ENCODE measurements at regions not wholly inside any gene's neighbourhood (a gene's known extent, or its start where the extent isn't known, plus 50 kb on each side); places are given as distances from the start of the nearest gene placed in this dataset.

DNA sequence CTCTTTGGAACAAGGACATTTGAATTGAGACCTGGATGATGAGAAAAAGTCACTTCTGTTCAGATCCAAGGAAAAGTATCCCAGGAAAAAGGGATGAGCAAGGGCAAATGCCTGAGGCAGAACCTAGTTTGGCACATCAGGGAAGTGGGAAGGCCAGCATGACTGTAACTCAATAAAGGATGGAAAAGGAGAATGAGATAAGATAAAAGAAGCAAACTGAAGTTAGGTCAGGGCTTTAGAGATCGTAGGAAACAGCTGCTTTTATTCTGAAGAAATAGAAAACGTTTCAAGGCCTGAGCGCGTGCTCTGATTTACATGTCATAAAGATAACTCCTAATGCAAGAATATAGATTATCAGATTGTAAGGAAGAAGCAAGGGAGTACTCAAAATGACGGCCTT lies 450.0 kb downstream of the FRK start:
- TF ChIP-seq, protein P1, sequence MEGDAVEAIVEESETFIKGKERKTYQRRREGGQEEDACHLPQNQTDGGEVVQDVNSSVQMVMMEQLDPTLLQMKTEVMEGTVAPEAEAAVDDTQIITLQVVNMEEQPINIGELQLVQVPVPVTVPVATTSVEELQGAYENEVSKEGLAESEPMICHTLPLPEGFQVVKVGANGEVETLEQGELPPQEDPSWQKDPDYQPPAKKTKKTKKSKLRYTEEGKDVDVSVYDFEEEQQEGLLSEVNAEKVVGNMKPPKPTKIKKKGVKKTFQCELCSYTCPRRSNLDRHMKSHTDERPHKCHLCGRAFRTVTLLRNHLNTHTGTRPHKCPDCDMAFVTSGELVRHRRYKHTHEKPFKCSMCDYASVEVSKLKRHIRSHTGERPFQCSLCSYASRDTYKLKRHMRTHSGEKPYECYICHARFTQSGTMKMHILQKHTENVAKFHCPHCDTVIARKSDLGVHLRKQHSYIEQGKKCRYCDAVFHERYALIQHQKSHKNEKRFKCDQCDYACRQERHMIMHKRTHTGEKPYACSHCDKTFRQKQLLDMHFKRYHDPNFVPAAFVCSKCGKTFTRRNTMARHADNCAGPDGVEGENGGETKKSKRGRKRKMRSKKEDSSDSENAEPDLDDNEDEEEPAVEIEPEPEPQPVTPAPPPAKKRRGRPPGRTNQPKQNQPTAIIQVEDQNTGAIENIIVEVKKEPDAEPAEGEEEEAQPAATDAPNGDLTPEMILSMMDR (IDR thresholded peaks at IDR 0.05; ENCODE audit: partially characterized antibody, unreplicated experiment), result no peak
- no peak overlapping the region for H3K27ac Mint-ChIP-seq (ENCODE audit: unreplicated experiment)
- no peaks in the 10 kb centered on the region for H3K27me3 Mint-ChIP-seq (ENCODE audit: unreplicated experiment)
- peaks cover 3% of the 10 kb centered on the region for H3K36me3 Mint-ChIP-seq (ENCODE audit: unreplicated experiment)
- H3K4me3 Mint-ChIP-seq (ENCODE audit: unreplicated experiment), result no peak overlapping the region
- H3K9me3 Mint-ChIP-seq (ENCODE audit: unreplicated experiment), result no peaks in the 10 kb centered on the region
- DNase-seq, result no peak
- peaks cover 6% of the 10 kb centered on the region for H3K4me1 Mint-ChIP-seq (ENCODE audit: low read depth, unreplicated experiment)

DNA sequence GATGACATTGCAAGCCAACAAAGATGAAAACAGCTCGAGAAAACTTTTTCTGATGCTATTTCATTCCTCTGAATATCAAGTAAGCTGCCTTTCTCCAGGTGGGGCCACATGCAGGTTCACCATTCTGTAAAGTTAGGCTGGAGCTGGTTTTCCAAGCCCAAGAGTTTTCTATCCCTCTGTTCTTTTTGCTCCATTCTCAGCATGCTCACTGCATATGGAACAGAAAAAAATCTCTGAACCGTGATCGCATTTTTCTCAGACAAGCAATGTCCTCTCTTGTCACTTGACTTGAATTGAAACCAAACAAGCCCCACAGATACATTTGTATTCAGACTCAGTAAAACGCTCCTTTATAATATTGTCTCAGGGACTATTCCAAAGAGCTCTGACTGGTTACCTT lies 451.6 kb downstream of the FRK start:
- Mint-ChIP-seq H3K27ac (ENCODE audit: unreplicated experiment) (no peak overlapping the region), H3K27me3 (ENCODE audit: unreplicated experiment) (no peaks in the 10 kb centered on the region), H3K36me3 (ENCODE audit: unreplicated experiment) (peaks cover 3% of the 10 kb centered on the region), H3K9me3 (ENCODE audit: unreplicated experiment) (no peaks in the 10 kb centered on the region), H3K4me3 (ENCODE audit: unreplicated experiment) (no peak overlapping the region), H3K4me1 (ENCODE audit: low read depth, unreplicated experiment) (peaks cover 6% of the 10 kb centered on the region)
- no peak for DNase-seq
- TF ChIP-seq, protein P1 (IDR thresholded peaks at IDR 0.05; ENCODE audit: partially characterized antibody, unreplicated experiment), result no peak

DNA sequence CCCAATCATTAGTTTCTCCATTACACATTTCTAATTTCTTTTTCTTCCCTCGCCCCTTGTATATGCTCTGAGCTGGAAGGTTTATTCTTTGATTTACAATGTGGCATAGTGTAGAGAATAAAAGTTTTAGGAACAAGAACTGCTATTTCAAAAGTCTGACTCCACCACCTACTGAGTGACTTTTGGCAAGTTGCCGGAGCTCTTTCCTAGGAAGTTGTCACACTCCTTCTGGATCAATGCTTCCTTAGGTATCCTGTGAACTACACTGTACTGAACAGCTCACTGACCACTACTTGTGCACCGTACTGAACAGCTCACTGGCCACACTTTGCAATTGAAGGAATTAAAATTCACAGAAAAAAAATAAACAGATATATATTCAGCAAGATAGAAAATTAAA lies 458.2 kb downstream of the FRK start:
- H3K36me3 Mint-ChIP-seq (ENCODE audit: unreplicated experiment), result no peaks in the 10 kb centered on the region
- DNase-seq, result no peak
- no peak overlapping the region for H3K4me3 Mint-ChIP-seq (ENCODE audit: unreplicated experiment)
- H3K4me1 Mint-ChIP-seq (ENCODE audit: low read depth, unreplicated experiment), result no peaks in the 10 kb centered on the region
- H3K27me3 Mint-ChIP-seq (ENCODE audit: unreplicated experiment), result no peaks in the 10 kb centered on the region
- TF ChIP-seq, protein P1 (IDR thresholded peaks at IDR 0.05; ENCODE audit: partially characterized antibody, unreplicated experiment), result no peak
- no peaks in the 10 kb centered on the region for H3K9me3 Mint-ChIP-seq (ENCODE audit: unreplicated experiment)
- H3K27ac Mint-ChIP-seq (ENCODE audit: unreplicated experiment), result no peak overlapping the region

DNA sequence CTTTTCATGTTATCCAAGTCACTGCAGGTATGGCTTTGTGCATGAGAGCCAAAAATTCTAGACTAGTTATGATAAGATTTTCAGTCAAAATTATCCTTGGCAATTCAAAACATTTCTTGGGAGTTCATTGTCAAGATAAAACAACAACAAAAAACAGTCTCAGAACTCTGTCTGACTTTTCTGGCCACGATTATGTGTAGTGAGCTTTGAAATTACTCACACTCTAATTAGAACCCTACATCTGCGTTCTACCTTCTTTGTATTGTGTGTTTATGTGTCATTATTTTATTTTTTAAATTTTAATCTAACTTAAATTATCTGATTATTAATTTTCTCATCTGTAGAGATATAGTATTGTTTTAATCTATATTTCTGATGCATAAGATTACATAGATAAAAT lies 459.2 kb downstream of the FRK start:
- no peak for DNase-seq
- Mint-ChIP-seq H3K36me3 (ENCODE audit: unreplicated experiment) (no peaks in the 10 kb centered on the region), H3K4me3 (ENCODE audit: unreplicated experiment) (no peak overlapping the region), H3K9me3 (ENCODE audit: unreplicated experiment) (no peaks in the 10 kb centered on the region), H3K4me1 (ENCODE audit: low read depth, unreplicated experiment) (no peaks in the 10 kb centered on the region), H3K27me3 (ENCODE audit: unreplicated experiment) (no peaks in the 10 kb centered on the region), H3K27ac (ENCODE audit: unreplicated experiment) (no peak overlapping the region)
- TF ChIP-seq, protein P1 (IDR thresholded peaks at IDR 0.05; ENCODE audit: partially characterized antibody, unreplicated experiment), result no peak

DNA sequence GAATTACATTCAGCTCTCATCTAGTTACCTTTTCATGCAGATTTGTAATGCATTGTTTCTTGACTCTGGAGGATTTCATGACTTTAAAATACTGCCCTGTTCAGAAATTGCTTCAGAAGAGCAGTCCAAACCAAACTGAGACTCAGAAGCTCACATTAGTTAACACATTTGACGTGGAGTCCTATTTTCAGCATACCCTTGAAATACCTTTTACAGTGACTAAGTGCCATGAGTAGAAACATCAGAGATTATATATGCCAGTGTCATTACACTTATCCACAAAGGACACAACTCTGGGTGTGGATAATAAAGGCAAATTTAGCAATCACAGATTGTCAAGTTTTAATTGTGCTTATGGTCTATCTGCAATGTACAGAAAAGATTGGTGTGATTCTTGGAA lies 459.6 kb downstream of the FRK start:
- H3K27me3 Mint-ChIP-seq (ENCODE audit: unreplicated experiment), result no peaks in the 10 kb centered on the region
- no peaks in the 10 kb centered on the region for H3K36me3 Mint-ChIP-seq (ENCODE audit: unreplicated experiment)
- H3K4me1 Mint-ChIP-seq (ENCODE audit: low read depth, unreplicated experiment), result no peaks in the 10 kb centered on the region
- DNase-seq, result no peak
- no peak overlapping the region for H3K4me3 Mint-ChIP-seq (ENCODE audit: unreplicated experiment)
- H3K27ac Mint-ChIP-seq (ENCODE audit: unreplicated experiment), result no peak overlapping the region
- H3K9me3 Mint-ChIP-seq (ENCODE audit: unreplicated experiment), result no peaks in the 10 kb centered on the region
- TF ChIP-seq, protein P1 (IDR thresholded peaks at IDR 0.05; ENCODE audit: partially characterized antibody, unreplicated experiment), result no peak
